Panc1 (cell line): ENCODE measurements at regions not wholly inside any gene's neighbourhood (a gene's known extent, or its start where the extent isn't known, plus 50 kb on each side); places are given as distances from the start of the nearest gene placed in this dataset.

ENCODE experiments used
- ATAC-seq: fragments of 200-7000 bp; cut with Tn5 transposase; 2 replicates; pipeline ENCODE4 v1.9.1; 2020; ENCODE audit warnings: mild to moderate bottlenecking, moderate library complexity
- BruUV-seq: library from RNA; stranded (reverse); fragments of 400-500 nt; replicated peaks from 2 replicates; lab custom pipeline; 2021; lab: Mats Ljungman, UMichigan
- CTCF ChIA-PET: fragments of 300-600 bp; sonication (Branson Sonifier 250); formaldehyde crosslinking; loops from one replicate; lab custom pipeline; 2022; ENCODE audit warnings: antibody characterized with exemption; lab: Charles Lee
- POLR2A ChIA-PET: fragments of 300-600 bp; sonication (Branson Sonifier 250); formaldehyde crosslinking; loops from one replicate; lab custom pipeline; 2022; ENCODE audit warnings: antibody characterized with exemption; lab: Charles Lee
- DNase-seq: peaks from one replicate; pipeline ENCODE4 v3.0.0-alpha.2; 2010; ENCODE audit warnings: low read depth, low spot score
- H3K27ac ChIP-seq: 2 replicates; pipeline ENCODE4 v1.5.1; 2011; ENCODE audit warnings: mild to moderate bottlenecking, low read length, inconsistent platforms
- H3K27me3 ChIP-seq: fragments of 200-500 bp; sonication (Bioruptor generic); 2 replicates; pipeline ENCODE4 v1.6.0; 2014; ENCODE audit warnings: low read length, inconsistent platforms; ENCODE audit not compliant: control insufficient read depth, insufficient read depth
- H3K36me3 ChIP-seq: fragments of 200-500 bp; sonication (Bioruptor generic); 2 replicates; pipeline ENCODE4 v1.5.1; 2014; ENCODE audit warnings: inconsistent platforms, mild to moderate bottlenecking, low read length, moderate library complexity; ENCODE audit not compliant: control insufficient read depth, insufficient read depth
- H3K4me1 ChIP-seq: 2 replicates; pipeline ENCODE4 v1.5.1; 2011; ENCODE audit warnings: inconsistent platforms, mild to moderate bottlenecking, low read length, moderate library complexity; ENCODE audit not compliant: control insufficient read depth, insufficient read depth
- H3K4me3 ChIP-seq, 2 experiments: 2 replicates each; pipeline ENCODE4 v1.5.1; 2011 to 2012; ENCODE audit warnings: low read depth in 2 of 2, low read length in 2 of 2, mild to moderate bottlenecking in 2 of 2, inconsistent platforms in 1 of 2, moderate library complexity in 1 of 2
- H3K9me3 ChIP-seq: fragments of 200-500 bp; sonication (Bioruptor generic); 2 replicates; pipeline ENCODE4 v1.5.1; 2014; ENCODE audit warnings: low read depth, mild to moderate bottlenecking, inconsistent platforms, low read length, moderate library complexity; ENCODE audit not compliant: control insufficient read depth, insufficient read depth
- CTCF ChIP-seq: fragments of 450-650 bp; IDR thresholded peaks from 2 replicates; pipeline ENCODE4 v1.5.1; 2017; ENCODE audit warnings: mild to moderate bottlenecking
- POLR2AphosphoS5 ChIP-seq: IDR thresholded peaks from 2 replicates; pipeline ENCODE4 v1.6.1; 2012; ENCODE audit warnings: mild to moderate bottlenecking, low read depth, low read length, moderate library complexity
- REST ChIP-seq, 2 experiments: IDR thresholded peaks; 2 replicates each; pipeline ENCODE4 v1.6.1; 2011 to 2012; ENCODE audit warnings: low read depth in 2 of 2, control low read depth in 1 of 2, low read length in 1 of 2, mild to moderate bottlenecking in 1 of 2, moderate library complexity in 1 of 2; ENCODE audit not compliant: insufficient read depth in 1 of 2
- SIN3A ChIP-seq: IDR thresholded peaks from 2 replicates; pipeline ENCODE4 v1.6.1; 2012; ENCODE audit warnings: low read depth, mild to moderate bottlenecking, low read length, moderate library complexity, borderline replicate concordance; ENCODE audit not compliant: insufficient read depth
- TCF7L2 ChIP-seq: IDR thresholded peaks from 2 replicates; pipeline ENCODE4 v1.6.1; 2011; ENCODE audit warnings: mild to moderate bottlenecking, low read depth, low read length, inconsistent platforms
- in situ Hi-C: cut with HindIII; loops from 2 replicates; pipeline ENCODE4 v1.10.0; 2016; ENCODE audit warnings: low sequenced_read_pairs, low pct_unique_long_range_greater_than_20kb
- intact Hi-C: fragments of 100-400 bp; cut with micrococcal nuclease; formaldehyde crosslinking; loops from one replicate; pipeline ENCODE4 v1.10.0; 2022; ENCODE audit not compliant: unreplicated experiment

GRCh38 chr18:44343570-44343969, 337.1 kb upstream of the SETBP1 start:
- no peak for ATAC-seq
- in situ Hi-C loops (no loop called here), intact Hi-C loops (no loop called here)
- Histone ChIP-seq H3K36me3 (no peaks in the 10 kb centered on the region), H3K4me3 (no peak overlapping the region), H3K4me1 (no peaks in the 10 kb centered on the region), H3K9me3 (no peaks in the 10 kb centered on the region), H3K27ac (no peak overlapping the region), H3K27me3 (no peaks in the 10 kb centered on the region)
- BruUV-seq: no TSS peak
- ChIA-PET CTCF (no interaction called here), POLR2A (no interaction called here)
- TF ChIP-seq POLR2AphosphoS5: no peak
- TF ChIP-seq REST (IDR thresholded peaks at IDR 0.05; ENCODE audit: insufficient read depth in 1 of 2, low read depth in 2 of 2, low read length in 1 of 2): no peak
- TF ChIP-seq SIN3A: no peak
- no peak for TF ChIP-seq CTCF
- TF ChIP-seq TCF7L2: no peak
- DNase-seq: no peak

- ChIA-PET POLR2A (interaction anchor here (0.8 kb wide), 1 partner anchor 310 kb away, joined by 3 read pairs; no protein-coding TSS in a partner anchor), CTCF (no interaction called here)
- ATAC-seq (no peak), DNase-seq (no peak)
- intact Hi-C loops (no loop called here), in situ Hi-C loops (no loop called here)
- Histone ChIP-seq H3K4me1 (no peaks in the 10 kb centered on the region), H3K9me3 (no peaks in the 10 kb centered on the region), H3K27ac (no peak overlapping the region), H3K27me3 (no peaks in the 10 kb centered on the region), H3K36me3 (no peaks in the 10 kb centered on the region), H3K4me3 (no peak overlapping the region)
- BruUV-seq: no TSS peak
- TF ChIP-seq SIN3A (no peak), TCF7L2 (no peak)
Observed at GRCh38 chr18:44356566-44357157, 324.0 kb upstream of the SETBP1 start.

- Histone ChIP-seq H3K36me3 (no peaks in the 10 kb centered on the region), H3K27me3 (no peaks in the 10 kb centered on the region), H3K27ac (no peak overlapping the region), H3K4me3 (no peak overlapping the region), H3K9me3 (no peaks in the 10 kb centered on the region), H3K4me1 (no peaks in the 10 kb centered on the region)
- no TSS peak for BruUV-seq
- TF ChIP-seq REST (IDR thresholded peaks at IDR 0.05; ENCODE audit: insufficient read depth in 1 of 2, low read depth in 2 of 2, low read length in 1 of 2): no peak
- no peak for TF ChIP-seq CTCF
- TF ChIP-seq SIN3A: no peak
- no peak for TF ChIP-seq TCF7L2
- TF ChIP-seq POLR2AphosphoS5: no peak
- CTCF ChIA-PET: no interaction called here
- ATAC-seq (no peak), DNase-seq (no peak)
- in situ Hi-C loops: no loop called here
- intact Hi-C loops: loop anchor here (2.0 kb wide), 1 partner anchor 16 kb away; no protein-coding TSS in a partner anchor
- POLR2A ChIA-PET: no interaction called here
Observed at GRCh38 chr18:44358402-44358801, 322.3 kb upstream of the SETBP1 start.
